HG03354 (cell line): ENCODE measurements at regions not wholly inside any gene's neighbourhood (a gene's known extent, or its start where the extent isn't known, plus 50 kb on each side); places are given as distances from the start of the nearest gene placed in this dataset.
"Not testable (repeated sequence)": the region's sequence is repeated elsewhere in the genome, so short reads cannot be mapped to it uniquely, and the experiment has no call there.

Experiments
- ATAC-seq: cut with Tn5 transposase; IDR thresholded peaks from one replicate; pipeline ENCODE4 v1.9.1; 2021; ENCODE audit warnings: mild to moderate bottlenecking; ENCODE audit not compliant: unreplicated experiment, poor library complexity, severe bottlenecking

DNA sequence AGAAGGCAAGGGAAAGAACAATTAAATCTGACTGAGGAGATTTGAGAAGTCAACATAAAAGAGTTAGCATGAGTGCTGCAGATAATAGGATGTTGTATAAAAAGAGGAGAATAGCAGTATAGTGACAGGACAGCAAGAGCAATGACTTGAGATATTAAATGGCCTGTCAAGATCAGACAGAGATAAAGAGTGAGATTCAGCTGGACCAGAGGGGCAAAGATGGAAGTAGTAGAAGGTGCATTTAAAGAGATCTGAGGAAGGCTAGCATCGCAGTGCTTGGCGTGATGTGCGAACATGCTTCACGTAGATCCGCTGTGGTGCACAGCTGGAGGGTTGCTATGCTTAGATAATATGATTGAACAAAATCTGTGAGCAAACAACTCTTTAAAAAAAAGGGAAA, 1422.6 kb upstream of the CDH8 start:
- no peak for ATAC-seq

DNA sequence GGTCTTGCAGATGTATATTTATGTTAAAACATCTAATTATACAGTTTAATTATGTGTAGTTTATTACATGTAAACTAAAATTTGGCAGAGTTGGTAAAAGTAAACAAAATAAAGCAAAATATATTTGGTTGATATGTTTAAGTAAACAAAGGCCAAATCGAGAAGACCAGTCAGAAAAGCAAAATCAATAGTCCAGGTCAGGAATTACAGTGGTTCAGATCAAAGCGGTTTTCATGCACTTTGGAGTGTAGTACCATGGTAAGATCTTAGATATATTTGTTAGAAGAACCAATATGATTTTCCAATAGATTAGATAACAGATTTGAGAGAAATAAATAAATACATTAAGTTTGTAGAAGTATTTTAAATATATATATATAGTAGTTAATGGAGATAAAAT, 1421.6 kb upstream of the CDH8 start:
- ATAC-seq, result no peak

DNA sequence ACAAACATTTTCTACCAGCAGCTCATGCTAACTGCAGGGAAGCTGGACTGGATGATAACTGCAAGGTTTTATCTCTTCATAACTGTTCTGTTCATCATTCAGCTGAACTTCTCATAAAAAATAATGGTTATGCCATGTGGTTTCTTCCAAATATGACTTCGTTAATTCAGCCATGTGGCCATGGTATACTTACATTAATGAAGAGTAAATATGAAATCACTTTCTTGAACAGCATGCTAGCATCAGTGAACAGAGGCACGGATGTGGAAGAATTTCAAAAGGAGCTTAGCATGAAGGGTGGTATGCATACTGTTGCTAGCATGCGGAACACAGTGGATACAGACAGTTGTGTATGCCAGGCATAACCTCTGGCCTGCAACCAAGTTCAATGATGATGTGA, 1417.0 kb upstream of the CDH8 start:
- ATAC-seq, result no peak

DNA sequence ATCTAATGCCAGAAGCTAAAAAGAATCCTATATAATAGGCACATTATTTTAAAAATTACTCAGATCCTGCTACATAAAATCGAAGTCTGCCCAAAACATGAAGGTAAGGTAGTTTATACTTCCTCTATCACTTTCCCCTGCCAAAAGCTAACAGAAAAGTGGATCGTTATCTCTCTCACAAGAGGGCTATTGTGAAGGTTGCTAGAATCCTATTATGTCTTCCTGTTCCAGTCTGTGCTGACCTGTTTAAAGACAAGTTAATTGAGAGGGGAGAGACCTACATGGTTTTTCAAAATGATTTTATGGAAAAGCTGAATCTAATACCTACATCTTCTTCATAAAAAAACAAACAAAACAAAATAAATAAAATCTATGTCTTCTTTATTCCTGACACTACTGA, 1410.9 kb upstream of the CDH8 start:
- no peak for ATAC-seq

DNA sequence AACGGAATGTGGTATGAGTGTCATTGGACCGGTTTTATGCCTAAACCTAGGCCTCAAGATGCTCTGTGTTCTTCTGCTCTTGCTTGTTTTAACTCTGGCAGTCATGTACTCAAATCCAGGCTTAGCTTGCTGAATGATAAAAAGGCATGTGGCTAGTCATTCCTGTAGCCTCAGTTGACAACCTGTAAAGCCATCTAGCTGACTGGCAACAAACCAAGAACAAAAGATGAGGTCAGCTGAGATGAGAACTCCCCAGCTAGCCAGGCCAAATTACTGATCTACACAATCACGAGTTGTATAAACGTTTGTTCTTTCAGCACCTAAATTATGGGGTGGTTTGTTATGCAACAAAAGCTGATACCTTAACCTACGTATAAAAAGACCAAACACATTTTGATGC, 1406.0 kb upstream of the CDH8 start:
- no peak for ATAC-seq

DNA sequence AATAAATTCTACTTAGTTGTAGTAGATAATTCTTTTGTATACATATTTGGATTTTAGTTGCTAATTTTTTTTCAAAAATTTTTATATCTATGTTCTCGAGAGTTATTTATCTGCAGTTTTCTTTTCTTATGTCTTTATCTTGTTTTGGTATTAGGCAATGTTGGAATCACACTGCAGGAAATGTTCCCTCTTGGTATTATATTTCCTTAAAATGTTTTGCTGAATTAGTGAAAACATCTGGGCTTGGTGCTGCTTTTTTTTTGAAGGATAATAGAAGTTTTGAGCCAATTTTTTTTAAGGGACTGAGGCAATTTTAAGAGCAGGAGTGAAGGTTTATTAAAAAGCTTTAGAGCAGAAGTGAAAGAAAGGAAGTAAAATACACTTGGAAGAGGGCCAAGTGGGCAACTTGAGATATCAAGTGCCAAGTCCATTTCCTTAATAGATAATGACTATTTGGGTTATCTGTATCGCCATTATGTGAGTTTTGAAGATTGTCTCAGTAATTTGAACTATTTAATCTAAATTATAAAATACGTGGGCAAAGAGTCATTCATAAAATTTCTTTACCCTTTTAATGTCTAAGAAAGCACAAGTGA, 1390.1 kb upstream of the CDH8 start:
- no peak for ATAC-seq

DNA sequence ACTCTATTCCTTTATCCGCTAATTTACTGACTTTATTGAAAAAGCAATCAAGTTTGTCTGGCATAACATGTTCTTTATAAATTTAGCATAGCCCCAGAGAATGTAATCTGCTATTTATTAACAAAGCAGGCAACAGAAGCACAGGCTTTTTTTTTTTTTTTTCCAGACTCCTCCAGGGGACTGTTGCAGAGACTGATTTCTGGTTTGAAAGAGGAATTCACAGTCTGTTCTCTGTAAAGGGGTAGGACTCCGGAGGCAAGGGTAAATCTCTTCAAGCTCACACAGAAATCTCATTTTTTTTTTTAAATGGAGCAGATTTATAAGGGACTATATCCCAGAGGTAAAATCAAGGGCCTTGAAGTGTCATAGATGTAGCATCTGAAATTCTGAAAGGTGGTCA, 1386.5 kb upstream of the CDH8 start:
- no peak for ATAC-seq

DNA sequence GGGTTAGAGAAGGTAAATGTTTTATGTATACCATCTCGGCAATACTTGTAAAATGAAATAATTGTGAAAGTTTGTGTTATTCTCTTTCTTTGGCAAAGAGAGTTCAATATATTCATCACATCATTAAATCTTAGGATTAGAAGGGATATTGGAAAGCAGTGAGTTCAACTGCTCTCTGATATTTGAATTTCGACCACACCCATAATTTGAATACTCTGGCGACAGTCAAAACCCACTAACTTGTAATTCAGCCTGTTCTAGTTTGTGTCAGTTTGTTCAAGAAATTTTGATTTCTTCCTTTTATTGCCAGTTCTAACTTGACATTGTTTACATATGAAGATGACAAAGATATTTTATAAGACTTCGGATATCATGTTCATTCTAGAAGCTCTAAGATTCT, 1380.5 kb upstream of the CDH8 start:
- no peak for ATAC-seq

DNA sequence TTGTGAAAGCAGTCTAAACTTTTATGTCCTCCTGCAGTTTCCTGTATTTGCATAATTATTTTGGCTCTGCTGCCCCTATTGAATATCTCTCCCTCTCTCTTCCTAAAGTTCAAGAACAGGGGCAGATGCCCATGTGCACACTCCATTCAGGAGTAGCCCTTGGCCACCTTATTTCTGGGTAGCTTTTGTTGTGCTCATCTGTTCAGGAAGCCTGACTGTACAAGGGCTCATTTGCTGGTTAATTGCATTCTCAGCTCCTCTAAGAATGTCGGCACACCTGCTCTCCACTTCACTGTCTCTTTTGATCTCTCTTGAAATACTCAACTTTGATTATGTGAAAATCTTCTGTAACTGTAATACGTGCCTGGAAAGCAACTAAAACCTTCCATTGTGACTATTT, 1378.8 kb upstream of the CDH8 start:
- no peak for ATAC-seq

DNA sequence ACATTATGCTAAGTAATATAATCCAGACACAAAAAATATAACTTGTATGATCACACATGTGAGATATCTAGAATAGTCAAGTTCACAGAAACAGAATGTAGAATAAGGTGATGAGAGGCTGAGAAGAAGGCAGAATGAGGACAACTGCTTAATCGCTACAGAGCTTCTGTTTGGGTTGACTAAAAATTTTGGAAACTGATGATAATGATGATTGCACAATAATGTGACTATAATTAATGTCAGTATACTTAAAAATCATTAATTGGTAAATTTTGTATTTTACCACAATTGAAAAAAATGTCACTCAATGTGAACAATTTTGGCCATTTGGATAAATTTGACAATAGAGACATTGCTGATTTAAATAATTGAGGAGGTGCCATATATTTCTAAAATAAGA, 1374.4 kb upstream of the CDH8 start:
- no peak for ATAC-seq

DNA sequence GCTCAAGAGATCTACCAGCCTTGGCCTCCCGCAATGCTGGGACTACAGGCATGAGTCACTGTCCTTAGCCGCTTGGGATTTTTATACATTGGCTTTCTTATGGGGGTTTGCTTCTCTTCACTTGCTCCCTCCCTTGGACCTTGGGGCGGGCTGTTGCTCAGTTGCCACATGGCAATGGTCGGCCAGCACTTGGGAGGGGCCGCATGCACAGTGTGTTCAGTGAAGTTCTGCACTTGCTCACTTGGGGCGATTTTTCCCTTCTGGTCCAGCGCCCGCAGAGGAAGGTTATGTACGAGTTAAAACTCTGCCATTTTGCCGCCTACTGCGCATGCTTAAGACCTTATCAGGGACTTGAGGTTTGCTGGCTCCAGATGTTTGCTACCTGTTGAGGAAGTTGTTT, 1367.6 kb upstream of the CDH8 start:
- ATAC-seq, result no peak

DNA sequence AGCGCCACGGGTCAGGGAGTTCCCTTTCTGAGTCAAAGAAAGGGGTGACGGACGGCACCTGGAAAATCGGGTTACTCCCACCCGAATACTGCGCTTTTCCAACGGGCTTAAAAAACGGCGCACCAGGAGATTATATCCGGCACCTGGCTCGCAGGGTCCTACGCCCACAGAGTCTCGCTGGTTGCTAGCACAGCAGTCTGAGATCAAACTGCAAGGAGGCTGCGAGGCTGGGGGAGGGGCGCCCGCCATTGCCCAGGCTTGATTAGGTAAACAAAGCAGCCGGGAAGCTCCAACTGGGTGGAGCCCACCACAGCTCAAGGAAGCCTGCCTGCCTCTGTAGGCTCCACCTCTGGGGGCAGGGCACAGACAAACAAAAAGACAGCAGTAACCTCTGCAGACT, 1352.0 kb upstream of the CDH8 start:
- not testable (repeated sequence) for ATAC-seq

DNA sequence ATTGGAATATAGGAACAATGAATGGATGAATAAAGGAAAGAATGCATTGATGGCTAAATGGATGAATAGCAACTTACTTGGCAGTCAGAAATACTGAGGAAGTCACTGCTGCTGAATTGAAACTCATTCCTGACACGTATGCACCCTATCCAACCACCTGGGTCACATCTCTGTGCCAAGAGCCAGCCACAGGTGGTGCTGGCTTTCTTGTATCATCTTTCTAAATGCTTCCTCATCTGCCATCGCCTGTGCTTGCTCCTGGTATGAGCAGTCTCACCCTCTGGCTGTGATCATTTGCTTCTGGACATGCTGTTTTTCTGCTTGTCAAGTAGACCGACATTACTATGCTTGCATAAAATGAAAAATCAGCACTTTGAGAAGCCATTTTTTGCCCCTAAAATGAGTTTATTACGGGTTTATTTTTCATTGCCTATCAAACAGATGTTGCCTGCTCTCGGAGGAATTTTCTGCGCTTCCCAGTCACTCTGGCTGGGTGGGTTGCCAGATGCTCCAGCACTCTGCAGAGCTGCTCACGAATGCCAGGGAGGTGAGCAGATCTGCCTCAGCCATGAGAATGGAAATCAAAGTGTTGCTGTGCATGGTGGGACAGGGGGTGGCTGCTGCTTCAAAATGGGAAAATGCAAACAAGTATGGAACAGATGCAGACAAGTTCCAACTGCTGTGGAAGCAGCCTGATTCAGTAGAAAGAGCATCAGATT, 1349.6 kb upstream of the CDH8 start:
- no peak for ATAC-seq

DNA sequence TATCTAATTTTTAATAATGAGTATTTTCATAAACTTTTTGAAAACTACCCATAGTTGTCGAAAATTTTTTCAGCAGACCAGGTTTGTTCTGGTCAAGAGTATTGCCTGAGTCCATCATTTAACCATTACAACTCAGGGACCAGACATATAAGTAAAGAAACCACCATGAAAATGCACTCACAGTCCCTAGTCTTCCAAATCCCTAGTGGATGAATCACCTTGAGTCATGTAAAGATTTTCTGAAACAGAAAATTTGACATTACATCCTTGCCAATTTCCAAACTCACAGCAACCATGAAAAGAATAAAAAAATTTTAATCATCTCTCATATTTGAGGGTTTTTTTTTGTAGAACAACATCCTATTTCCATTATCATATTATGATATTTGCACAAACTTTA, 1337.5 kb upstream of the CDH8 start:
- ATAC-seq, result no peak

DNA sequence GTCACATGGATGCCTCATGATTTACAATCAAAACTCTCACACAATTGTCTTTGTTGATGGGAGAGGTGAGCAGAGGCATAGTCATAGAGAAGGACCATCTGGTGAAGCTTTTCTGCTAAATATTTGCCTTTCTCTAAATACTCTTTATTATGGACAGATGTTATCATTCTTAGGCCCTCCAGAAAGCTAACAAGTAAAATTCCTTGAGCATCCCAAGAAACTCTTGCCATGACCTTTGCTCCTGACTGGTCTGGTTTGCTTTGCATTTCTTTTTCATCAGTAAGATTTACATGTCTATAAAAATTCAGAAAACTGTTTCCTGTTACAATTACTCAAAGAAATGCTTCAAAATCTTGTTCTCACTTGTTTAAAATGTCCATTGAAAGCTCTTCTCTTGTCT, 1336.6 kb upstream of the CDH8 start:
- ATAC-seq, result no peak

DNA sequence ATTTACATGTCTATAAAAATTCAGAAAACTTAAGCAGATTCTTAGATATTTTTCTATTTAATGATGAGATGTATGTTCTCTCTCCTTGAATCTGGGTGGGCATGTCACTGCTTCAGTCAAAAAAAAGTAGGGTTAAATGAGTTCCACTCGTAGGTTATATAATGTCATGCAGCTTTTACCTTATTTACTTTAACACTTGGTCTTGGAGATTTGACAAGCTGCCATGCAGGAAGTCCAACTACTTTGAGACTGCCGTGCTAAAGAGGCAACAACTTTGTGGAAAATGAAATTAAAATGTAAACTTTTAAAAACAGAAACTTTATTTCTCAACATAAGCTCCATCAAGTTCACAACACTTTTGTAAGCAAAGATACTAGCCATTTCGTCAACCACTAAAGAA, 1336.0 kb upstream of the CDH8 start:
- no peak for ATAC-seq

DNA sequence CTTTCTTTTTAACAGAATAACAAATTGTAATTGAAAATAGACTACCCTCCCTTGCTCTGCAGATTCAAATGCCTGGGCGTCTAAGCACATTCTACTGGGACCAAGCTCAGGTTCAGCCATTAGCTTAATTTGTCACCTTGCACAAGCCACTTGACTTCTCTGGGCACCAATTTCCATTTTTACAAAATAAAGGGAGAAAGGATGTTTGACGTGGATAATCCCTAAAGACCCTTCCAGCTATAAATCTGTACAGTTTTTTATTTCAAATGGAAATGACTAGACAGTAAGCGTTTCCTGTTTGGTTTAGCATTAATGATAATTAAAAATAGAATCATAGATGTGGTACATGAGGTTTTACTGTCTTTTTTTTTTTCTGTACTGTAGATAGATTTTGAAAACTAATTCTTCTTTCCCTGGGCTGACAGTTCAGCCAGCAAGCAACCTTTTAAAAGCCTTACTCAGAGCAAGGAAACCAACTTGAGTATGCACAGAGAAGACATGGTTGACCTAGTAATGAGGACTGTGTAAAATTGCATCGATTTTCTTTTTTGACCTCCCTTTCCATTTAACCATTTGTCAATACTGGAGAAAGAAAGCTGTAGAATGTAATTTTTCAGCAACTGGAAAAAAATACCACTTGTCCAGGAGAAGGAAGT, 1329.5 kb upstream of the CDH8 start:
- no peak for ATAC-seq

DNA sequence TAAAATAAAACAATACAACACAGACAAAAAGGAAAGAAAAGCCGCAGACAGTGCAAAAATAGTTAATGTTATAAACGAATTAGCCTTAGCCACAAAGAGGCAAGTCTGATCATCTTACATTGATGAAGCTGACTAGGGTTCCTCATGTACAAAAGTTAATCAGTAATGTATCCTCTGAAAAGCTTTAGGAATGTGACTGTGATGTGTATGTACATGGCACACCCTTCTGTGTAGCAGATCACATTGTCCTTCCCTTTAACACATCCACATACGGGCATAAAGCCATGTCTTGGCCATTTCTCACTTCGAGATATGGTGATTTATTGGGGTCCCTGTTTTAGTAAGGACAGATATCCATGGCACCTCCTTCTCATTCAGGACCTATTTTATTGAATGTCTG, 1327.5 kb upstream of the CDH8 start:
- ATAC-seq, result no peak

DNA sequence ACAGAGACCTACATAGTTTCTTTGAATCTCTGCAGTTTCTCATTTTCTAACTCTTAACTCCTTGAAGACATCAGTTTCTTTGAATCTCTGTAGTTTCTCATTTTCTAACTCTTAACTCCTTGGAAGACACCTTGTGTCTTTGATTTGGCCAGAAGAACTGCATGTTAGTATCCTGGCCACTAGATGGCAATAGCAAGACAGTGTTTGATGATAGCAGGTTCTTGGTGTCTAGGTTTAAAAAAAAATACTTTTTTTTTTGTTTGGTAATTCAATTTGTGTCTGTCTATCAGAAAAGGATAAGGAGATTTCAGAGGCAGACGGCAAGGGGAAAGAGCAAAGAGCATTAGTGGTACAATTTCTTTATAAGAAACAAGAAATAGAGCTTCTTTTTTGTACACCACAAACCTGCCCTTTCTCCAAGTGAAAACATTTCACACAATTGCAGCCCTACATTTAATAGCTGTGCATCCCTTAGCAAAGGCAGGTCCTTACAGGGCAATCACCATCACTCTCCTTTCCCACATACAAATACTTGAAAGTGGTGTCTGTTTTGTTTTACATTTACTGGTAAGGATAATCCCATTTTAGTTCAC, 1324.9 kb upstream of the CDH8 start:
- ATAC-seq, result peak; percentile 88

DNA sequence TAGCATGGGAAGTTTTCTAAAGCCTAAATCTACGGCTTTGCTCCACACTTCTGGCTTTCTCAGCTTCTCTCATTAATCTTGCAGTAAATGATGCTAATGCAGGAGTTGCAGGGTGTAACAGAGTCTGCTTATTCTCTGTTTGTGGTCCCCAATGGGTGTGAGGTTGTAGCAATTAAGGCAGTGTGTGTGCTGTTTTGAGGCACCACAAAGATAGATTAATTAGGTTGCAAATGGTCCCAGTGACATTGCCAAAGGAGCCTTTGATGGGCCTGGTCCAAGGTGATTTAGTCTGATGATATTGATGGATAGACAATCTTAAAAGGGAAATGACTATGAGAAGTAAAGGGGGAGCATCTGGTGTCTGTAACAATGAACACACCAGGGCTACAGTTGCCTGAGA, 1313.7 kb upstream of the CDH8 start:
- ATAC-seq, result no peak

DNA sequence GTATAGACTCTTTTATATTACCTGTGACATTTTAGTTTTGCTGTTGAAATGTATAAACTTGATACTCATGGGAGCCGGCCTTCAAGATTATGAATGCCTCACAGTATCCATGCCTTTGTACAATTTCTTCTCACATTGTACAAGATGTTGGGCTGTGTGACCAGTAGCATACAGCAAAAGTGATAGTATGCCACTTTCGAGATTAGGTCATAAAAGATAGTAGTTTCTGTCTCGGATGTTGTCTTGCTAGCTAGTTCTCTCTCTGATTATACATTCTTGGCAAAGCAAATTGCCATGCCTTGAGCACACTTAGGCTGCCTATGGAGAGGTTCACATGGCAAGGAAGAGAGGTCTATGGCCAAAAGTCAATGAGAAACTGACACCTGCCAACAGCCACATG, 1309.8 kb upstream of the CDH8 start:
- ATAC-seq, result no peak
